GM23338 (cell line): ENCODE measurements at regions not wholly inside any gene's neighbourhood (a gene's known extent, or its start where the extent isn't known, plus 50 kb on each side); places are given as distances from the start of the nearest gene placed in this dataset.
A peak's percentile ranks its signal among the peaks of the same experiment; 100 is the strongest.

Experiments used
- ATAC-seq: fragments of 200-7000 bp; cut with Tn5 transposase; 3 replicates; pipeline ENCODE4 v1.9.1; 2020
- DNase-seq: peaks from one replicate; pipeline ENCODE4 v3.0.0-alpha.2; 2015; ENCODE audit warnings: low spot score
- H2AFZ ChIP-seq: fragments of 200-600 bp; sonication (generic); 2 replicates; pipeline ENCODE4 v1.8.0; 2016; ENCODE audit warnings: antibody characterized with exemption, mild to moderate bottlenecking, moderate library complexity
- H3F3A ChIP-seq: fragments of 200-600 bp; sonication (generic); replicated peaks from 2 replicates; pipeline ENCODE4 v1.8.0; 2017; ENCODE audit warnings: antibody characterized with exemption, mixed run types, low read depth
- H3K27ac ChIP-seq: fragments of 200-600 bp; sonication (generic); 2 replicates; pipeline ENCODE4 v1.6.1; 2016; ENCODE audit warnings: low read depth
- H3K27me3 ChIP-seq: fragments of 200-600 bp; sonication (generic); 2 replicates; pipeline ENCODE4 v1.8.0; 2016; ENCODE audit warnings: mild to moderate bottlenecking, mixed run types, moderate library complexity; ENCODE audit not compliant: insufficient read depth
- H3K36me3 ChIP-seq: fragments of 200-600 bp; sonication (generic); 2 replicates; pipeline ENCODE4 v1.8.0; 2016; ENCODE audit warnings: mild to moderate bottlenecking; ENCODE audit not compliant: insufficient read depth
- H3K4me1 ChIP-seq: fragments of 200-600 bp; sonication (generic); 2 replicates; pipeline ENCODE4 v1.8.0; 2016; ENCODE audit warnings: mild to moderate bottlenecking, moderate library complexity; ENCODE audit not compliant: insufficient read depth
- H3K4me2 ChIP-seq: fragments of 200-600 bp; sonication (generic); 2 replicates; pipeline ENCODE4 v1.7.1; 2017; ENCODE audit warnings: mixed run types
- H3K4me3 ChIP-seq: fragments of 200-600 bp; sonication (generic); 2 replicates; pipeline ENCODE4 v1.6.1; 2016; ENCODE audit warnings: mixed run types
- H3K79me2 ChIP-seq: fragments of 200-600 bp; sonication (generic); replicated peaks from 2 replicates; pipeline ENCODE4 v1.8.0; 2017; ENCODE audit warnings: mild to moderate bottlenecking; ENCODE audit not compliant: insufficient read depth
- H3K9me2 ChIP-seq: fragments of 200-600 bp; sonication (generic); 2 replicates; pipeline ENCODE4 v1.8.0; 2017; ENCODE audit not compliant: insufficient read depth
- H4K20me1 ChIP-seq: fragments of 200-600 bp; sonication (generic); replicated peaks from 2 replicates; pipeline ENCODE4 v1.8.0; 2017; ENCODE audit warnings: mild to moderate bottlenecking; ENCODE audit not compliant: insufficient read depth
- H3K27ac Mint-ChIP-seq: 2 replicates; pipeline ENCODE4 v1.8.0; 2020; ENCODE audit warnings: inconsistent platforms, mild to moderate bottlenecking, moderate library complexity, mixed read lengths
- H3K27me3 Mint-ChIP-seq: 3 replicates; pipeline ENCODE4 v1.8.0; 2022; ENCODE audit warnings: low read depth, mild to moderate bottlenecking, moderate library complexity, mixed read lengths, inconsistent platforms; ENCODE audit not compliant: insufficient read depth, poor library complexity
- H3K36me3 Mint-ChIP-seq: 3 replicates; pipeline ENCODE4 v1.8.0; 2021; ENCODE audit warnings: low read depth, mild to moderate bottlenecking, inconsistent platforms, moderate library complexity, mixed read lengths
- H3K4me1 Mint-ChIP-seq: 3 replicates; pipeline ENCODE4 v1.8.0; 2020; ENCODE audit warnings: mild to moderate bottlenecking, inconsistent platforms, mixed read lengths
- H3K4me3 Mint-ChIP-seq: 3 replicates; pipeline ENCODE4 v1.8.0; 2021; ENCODE audit warnings: moderate library complexity, mild to moderate bottlenecking, inconsistent platforms, mixed read lengths
- H3K9me3 Mint-ChIP-seq: 3 replicates; pipeline ENCODE4 v1.8.0; 2020; ENCODE audit warnings: moderate library complexity, mild to moderate bottlenecking, inconsistent platforms, mixed read lengths
- CREB1 ChIP-seq: fragments of 250-450 bp; sonication (Bioruptor Pico); IDR thresholded peaks from 2 replicates; pipeline ENCODE4 v1.5.0; 2020; ENCODE audit warnings: low read depth, mild to moderate bottlenecking, moderate library complexity
- ETS1 ChIP-seq: IDR thresholded peaks from 2 replicates; pipeline ENCODE4 v1.6.1; 2016; ENCODE audit warnings: antibody characterized with exemption
- EZH2 ChIP-seq: fragments of 200-600 bp; sonication (generic); IDR thresholded peaks from one replicate; pipeline ENCODE4 v1.8.0; 2017; ENCODE audit warnings: antibody characterized with exemption, mild to moderate bottlenecking, low read depth; ENCODE audit not compliant: unreplicated experiment
- JUNB ChIP-seq: IDR thresholded peaks from one replicate; pipeline ENCODE4 v1.6.1; 2016; ENCODE audit warnings: antibody characterized with exemption; ENCODE audit not compliant: unreplicated experiment
- REST ChIP-seq: IDR thresholded peaks from one replicate; pipeline ENCODE4 v1.6.1; 2018; ENCODE audit warnings: antibody characterized with exemption; ENCODE audit not compliant: unreplicated experiment
- STAT1 ChIP-seq: IDR thresholded peaks from one replicate; pipeline ENCODE4 v1.6.1; 2016; ENCODE audit warnings: antibody characterized with exemption; ENCODE audit not compliant: unreplicated experiment
- ZNF114 ChIP-seq: fragments of 250-450 bp; sonication (Bioruptor Pico); IDR thresholded peaks from 2 replicates; pipeline ENCODE4 v1.5.0; 2020; ENCODE audit warnings: mild to moderate bottlenecking, moderate library complexity
- ZNF462 ChIP-seq: fragments of 250-450 bp; sonication (Bioruptor Pico); IDR thresholded peaks from 2 replicates; pipeline ENCODE4 v1.5.0; 2020; ENCODE audit warnings: mild to moderate bottlenecking, moderate library complexity

- no peak for TF ChIP-seq ZNF462 (CRISPR knock-in tag)
Observed at GRCh38 chr6:159557031-159557430, 136.0 kb downstream of the SOD2 start (continued).

GRCh38 chr6:159555082-159555875, 137.8 kb downstream of the SOD2 start:
- no peak overlapping the region for H3K4me3 Mint-ChIP-seq
- Histone ChIP-seq H3K79me2 (no peaks in the 10 kb centered on the region), H2AFZ (peak overlapping the region; percentile 21; the same call in 1 of the 2 replicates)

More at GRCh38 chr6:159555082-159555875, 137.8 kb downstream of the SOD2 start:
- H3K4me3 ChIP-seq, result no peak overlapping the region
- H3K4me2 ChIP-seq, result no peak overlapping the region
- ATAC-seq, result no peak
- H3K27ac ChIP-seq, result no peak overlapping the region
- no peaks in the 10 kb centered on the region for H3K27me3 ChIP-seq
- Mint-ChIP-seq H3K27ac (no peak overlapping the region), H3K9me3 (peaks cover 22% of the 10 kb centered on the region), H3K27me3 (peaks cover 2% of the 10 kb centered on the region), H3K36me3 (no peaks in the 10 kb centered on the region), H3K4me1 (no peaks in the 10 kb centered on the region)
- H3F3A ChIP-seq, result no peaks in the 10 kb centered on the region
- TF ChIP-seq ZNF114 (no peak), ETS1 (no peak), JUNB (no peak), REST (no peak), CREB1 (CRISPR knock-in tag) (no peak), STAT1 (no peak), EZH2 (no peak)
- no peak for DNase-seq
- H4K20me1 ChIP-seq, result no peaks in the 10 kb centered on the region
- peaks cover 3% of the 10 kb centered on the region; the same call in 1 of the 2 replicates for H3K36me3 ChIP-seq
- H3K9me2 ChIP-seq, result 0 out of 2 replicates have a peak, but pooled peaks cover 2% of the 10 kb centered on the region
- no peaks in the 10 kb centered on the region for H3K4me1 ChIP-seq
